ENCODE measurements at regions not wholly inside any gene's neighbourhood (a gene's known extent, or its start where the extent isn't known, plus 50 kb on each side); places are given as distances from the start of the nearest gene placed in this dataset.

DNA sequence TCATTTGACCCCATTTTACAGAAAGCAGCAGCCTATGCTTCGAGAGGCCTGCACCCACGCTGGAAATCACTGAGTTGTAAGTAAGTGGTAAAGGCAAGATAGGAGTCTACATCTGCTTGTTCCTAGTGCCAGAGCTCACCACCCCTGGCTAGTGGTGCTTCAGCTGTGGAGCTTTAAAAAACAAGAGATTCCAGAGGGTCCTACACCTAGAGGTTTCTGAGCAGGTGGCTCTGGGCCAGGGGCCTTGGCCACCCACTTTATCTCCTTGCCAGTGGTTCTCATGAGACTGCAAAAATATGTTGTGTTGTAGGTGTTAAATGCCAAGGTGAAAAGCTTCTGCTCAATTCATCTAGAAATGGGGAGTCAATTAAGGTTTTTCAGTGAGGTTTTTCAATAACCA is 60.0 kb upstream of the SERTAD2 start:
- H3K27me3 Mint-ChIP-seq: no peaks in the 10 kb centered on the region
- CTCF ChIA-PET: interaction anchor here (1.2 kb wide), 1 partner anchor 36 kb away, joined by 3 read pairs; no protein-coding TSS in a partner anchor
- TF ChIP-seq CTCF (IDR thresholded peaks at IDR 0.05): no peak
- no peak overlapping the region for H3K27ac Mint-ChIP-seq
- no peaks in the 10 kb centered on the region for H3K9me3 Mint-ChIP-seq
- peaks cover 3% of the 10 kb centered on the region for H3K4me1 Mint-ChIP-seq
- no peak for DNase-seq
- intact Hi-C loops (cut with micrococcal nuclease): no loop called here
- POLR2A ChIA-PET: interaction anchor here (0.9 to 1.1 kb wide), 3 partner anchors 13 to 60 kb away, joined by 3 to 4 read pairs (median 3); partner anchors contain the start of gene SERTAD2
- no peak overlapping the region for H3K4me3 Mint-ChIP-seq
- H3K36me3 Mint-ChIP-seq (ENCODE audit: low read depth): no peaks in the 10 kb centered on the region
- no peak for ATAC-seq (ENCODE audit: low read depth)

- ChIA-PET CTCF (no interaction called here), POLR2A (interaction anchor here (0.6 kb wide), 1 partner anchor 13 kb away, joined by 4 read pairs; no protein-coding TSS in a partner anchor)
- intact Hi-C loops (cut with micrococcal nuclease): no loop called here
- H3K27me3 Mint-ChIP-seq: no peaks in the 10 kb centered on the region
- no peak for TF ChIP-seq CTCF (IDR thresholded peaks at IDR 0.05)
- H3K4me1 Mint-ChIP-seq: peaks cover 7% of the 10 kb centered on the region
- H3K9me3 Mint-ChIP-seq: no peaks in the 10 kb centered on the region
- ATAC-seq (ENCODE audit: low read depth): no peak
- no peak overlapping the region for H3K4me3 Mint-ChIP-seq
- H3K27ac Mint-ChIP-seq: no peak overlapping the region
- no peaks in the 10 kb centered on the region for H3K36me3 Mint-ChIP-seq (ENCODE audit: low read depth)
- DNase-seq: no peak
Observed at GRCh38 chr2:64716569-64716968, 62.9 kb upstream of the SERTAD2 start.

- Mint-ChIP-seq H3K9me3 (no peaks in the 10 kb centered on the region), H3K27ac (no peak overlapping the region), H3K27me3 (no peaks in the 10 kb centered on the region), H3K4me3 (no peak overlapping the region), H3K36me3 (ENCODE audit: low read depth) (no peaks in the 10 kb centered on the region), H3K4me1 (peaks cover 7% of the 10 kb centered on the region)
- intact Hi-C loops (cut with micrococcal nuclease): no loop called here
- no peak for ATAC-seq (ENCODE audit: low read depth)
- POLR2A ChIA-PET: interaction anchor here (1.0 kb wide), 1 partner anchor 32 kb away, joined by 3 read pairs; no protein-coding TSS in a partner anchor
- TF ChIP-seq CTCF (IDR thresholded peaks at IDR 0.05): no peak
- CTCF ChIA-PET: no interaction called here
- no peak for DNase-seq
Observed at GRCh38 chr2:64718250-64718885, 64.7 kb upstream of the SERTAD2 start.

- no peak overlapping the region for H3K27ac Mint-ChIP-seq
- no peaks in the 10 kb centered on the region for H3K9me3 Mint-ChIP-seq
- DNase-seq (no peak), ATAC-seq (ENCODE audit: low read depth) (no peak)
- no peaks in the 10 kb centered on the region for H3K27me3 Mint-ChIP-seq
- ChIA-PET CTCF (no interaction called here), POLR2A (interaction anchor here (0.6 kb wide), 1 partner anchor 619 kb away, joined by 4 read pairs; no protein-coding TSS in a partner anchor)
- no peak overlapping the region for H3K4me3 Mint-ChIP-seq
- no peak for TF ChIP-seq CTCF (IDR thresholded peaks at IDR 0.05)
- peaks cover 16% of the 10 kb centered on the region for H3K4me1 Mint-ChIP-seq
- intact Hi-C loops (cut with micrococcal nuclease): no loop called here
- no peaks in the 10 kb centered on the region for H3K36me3 Mint-ChIP-seq (ENCODE audit: low read depth)
Observed at GRCh38 chr2:64720535-64721319, 67.0 kb upstream of the SERTAD2 start.

DNA sequence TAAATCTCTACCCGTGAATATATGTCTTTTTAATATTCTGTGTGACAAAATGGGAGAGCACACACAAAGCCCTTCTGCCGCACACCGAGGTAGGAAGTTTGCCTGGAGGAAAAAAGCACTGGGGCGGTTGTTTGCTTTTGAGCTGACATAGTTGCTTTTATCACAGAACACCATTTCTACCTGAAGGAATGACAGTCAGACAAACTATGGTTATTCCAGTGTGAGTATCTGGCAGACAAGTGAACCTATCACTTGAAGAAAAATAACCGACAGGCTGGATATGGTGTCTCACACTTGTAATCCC is 67.6 kb upstream of the SERTAD2 start:
- Mint-ChIP-seq H3K4me1 (peaks cover 20% of the 10 kb centered on the region), H3K9me3 (no peaks in the 10 kb centered on the region), H3K27me3 (no peaks in the 10 kb centered on the region), H3K27ac (no peak overlapping the region), H3K4me3 (no peak overlapping the region), H3K36me3 (ENCODE audit: low read depth) (no peaks in the 10 kb centered on the region)
- no peak for DNase-seq
- ChIA-PET CTCF (no interaction called here), POLR2A (interaction anchor here (1.0 to 1.4 kb wide), 2 partner anchors 64 to 67 kb away, joined by 3 to 10 read pairs; partner anchors contain the start of gene SERTAD2)
- ATAC-seq (ENCODE audit: low read depth): no peak
- TF ChIP-seq CTCF (IDR thresholded peaks at IDR 0.05): no peak
- intact Hi-C loops (cut with micrococcal nuclease): no loop called here
